GM21423 (cell line): ENCODE measurements at regions not wholly inside any gene's neighbourhood (a gene's known extent, or its start where the extent isn't known, plus 50 kb on each side); places are given as distances from the start of the nearest gene placed in this dataset.

Source experiments
- ATAC-seq: cut with Tn5 transposase; IDR thresholded peaks from one replicate; pipeline ENCODE4 v1.9.1; 2021; ENCODE audit warnings: mild to moderate bottlenecking, moderate library complexity; ENCODE audit not compliant: unreplicated experiment

- ATAC-seq = no peak
Measured at GRCh38 chr11:109857637-109858036, 235.6 kb upstream of the ZC3H12C start.

GRCh38 chr11:109858152-109858551, 235.0 kb upstream of the ZC3H12C start:
- no peak for ATAC-seq

GRCh38 chr11:109859045-109859724, 234.0 kb upstream of the ZC3H12C start:
- ATAC-seq = no peak

GRCh38 chr11:109862835-109863234, 230.4 kb upstream of the ZC3H12C start:
- no peak for ATAC-seq

- peak; percentile 93 for ATAC-seq
Measured at GRCh38 chr11:109864151-109864661, 229.0 kb upstream of the ZC3H12C start.

GRCh38 chr11:109864834-109865547, 228.2 kb upstream of the ZC3H12C start:
- peak; percentile 30 for ATAC-seq

- no peak for ATAC-seq
Measured at GRCh38 chr11:109865548-109866186, 227.5 kb upstream of the ZC3H12C start.

GRCh38 chr11:109867784-109868183, 225.4 kb upstream of the ZC3H12C start:
- ATAC-seq = no peak

- no peak for ATAC-seq
Measured at GRCh38 chr11:109869536-109869935, 223.7 kb upstream of the ZC3H12C start.

- ATAC-seq = no peak
Measured at GRCh38 chr11:109870297-109870696, 222.9 kb upstream of the ZC3H12C start.

- no peak for ATAC-seq
Measured at GRCh38 chr11:109877043-109877442, 216.1 kb upstream of the ZC3H12C start.

GRCh38 chr11:109884501-109884900, 208.7 kb upstream of the ZC3H12C start:
- no peak for ATAC-seq

GRCh38 chr11:109885006-109885405, 208.2 kb upstream of the ZC3H12C start:
- no peak for ATAC-seq

GRCh38 chr11:109892321-109892794, 200.8 kb upstream of the ZC3H12C start:
- no peak for ATAC-seq

GRCh38 chr11:109894242-109894641, 198.9 kb upstream of the ZC3H12C start:
- ATAC-seq = no peak

GRCh38 chr11:109898592-109898991, 194.6 kb upstream of the ZC3H12C start:
- ATAC-seq = no peak

GRCh38 chr11:109902764-109903433, 190.3 kb upstream of the ZC3H12C start:
- no peak for ATAC-seq

- ATAC-seq = no peak
Measured at GRCh38 chr11:109911488-109911887, 181.7 kb upstream of the ZC3H12C start.

- no peak for ATAC-seq
Measured at GRCh38 chr11:109914038-109914437, 179.2 kb upstream of the ZC3H12C start.

- no peak for ATAC-seq
Measured at GRCh38 chr11:109914809-109915653, 178.2 kb upstream of the ZC3H12C start.
